Urinary bladder (tissue), 3 donors: ENCODE measurements at regions not wholly inside any gene's neighbourhood (a gene's known extent, or its start where the extent isn't known, plus 50 kb on each side); places are given as distances from the start of the nearest gene placed in this dataset.
"Not testable (repeated sequence)": the region's sequence is repeated elsewhere in the genome, so short reads cannot be mapped to it uniquely, and the experiment has no call there.

Experiments used
- DNase-seq: peaks from one replicate; pipeline ENCODE4 v3.0.0-alpha.2; 2015; ENCODE audit errors: extremely low spot score
- H3K27ac ChIP-seq: one replicate; pipeline ENCODE4 v1.5.1; 2013; ENCODE audit warnings: low read depth, mild to moderate bottlenecking, moderate library complexity
- H3K36me3 ChIP-seq: one replicate; pipeline ENCODE4 v1.6.1; 2013; ENCODE audit warnings: mild to moderate bottlenecking, moderate library complexity; ENCODE audit not compliant: insufficient read depth
- H3K4me1 ChIP-seq: one replicate; pipeline ENCODE4 v1.6.1; 2013; ENCODE audit warnings: mild to moderate bottlenecking, moderate library complexity; ENCODE audit not compliant: insufficient read depth
- H3K4me3 ChIP-seq: one replicate; pipeline ENCODE4 v1.5.1; 2013; ENCODE audit warnings: low read depth, low read length
- WGBS: extraction: QIAGEN DNeasy Blood & Tissue Kit; methylation state at CpG from one replicate; pipeline ENCODE4 v1.1.7; 2013; 5-methylcytosine and 5-hydroxymethylcytosine counted together
- donor health status: healthy with polysubstance abuse.
- donor health status: healthy.

- Histone ChIP-seq H3K36me3 (no peaks in the 10 kb centered on the region), H3K4me3 (no peak overlapping the region), H3K27ac (no peak overlapping the region), H3K4me1 (no peaks in the 10 kb centered on the region)
- whole genome bisulfite sequencing = 58% methylated on average over 1 of the region's 1 CpG
- no peak for DNase-seq
These were observed 680.3 kb upstream of the SEMA6D start for GRCh38 chr15:47037003-47037402.

GRCh38 chr15:47039225-47039624, 678.1 kb upstream of the SEMA6D start:
- no peak for DNase-seq
- Histone ChIP-seq H3K4me3 (no peak overlapping the region), H3K27ac (no peak overlapping the region), H3K36me3 (no peaks in the 10 kb centered on the region), H3K4me1 (no peaks in the 10 kb centered on the region)
- 90% methylated on average over 1 of the region's 1 CpG for WGBS

- Histone ChIP-seq H3K4me3 (no peak overlapping the region), H3K4me1 (no peaks in the 10 kb centered on the region), H3K36me3 (no peaks in the 10 kb centered on the region), H3K27ac (no peak overlapping the region)
- no peak for DNase-seq
- WGBS = 76% methylated on average over 1 of the region's 1 CpG
These were observed 676.0 kb upstream of the SEMA6D start for GRCh38 chr15:47041301-47041700.

GRCh38 chr15:47047981-47048380, 669.3 kb upstream of the SEMA6D start:
- H3K36me3 ChIP-seq, H3K4me3 ChIP-seq, H3K27ac ChIP-seq, DNase-seq, H3K4me1 ChIP-seq: not testable (repeated sequence)

- WGBS = 72% methylated on average over 7 of the region's 7 CpGs
- Histone ChIP-seq H3K27ac (no peak overlapping the region), H3K4me1 (no peaks in the 10 kb centered on the region), H3K36me3 (no peaks in the 10 kb centered on the region), H3K4me3 (no peak overlapping the region)
- DNase-seq = no peak
These were observed 650.9 kb upstream of the SEMA6D start for GRCh38 chr15:47066392-47066791.

GRCh38 chr15:47077846-47078245, 639.5 kb upstream of the SEMA6D start:
- not testable (repeated sequence) for H3K36me3 ChIP-seq, H3K4me3 ChIP-seq, DNase-seq, H3K27ac ChIP-seq, H3K4me1 ChIP-seq
- 46% methylated on average over 4 of the region's 4 CpGs for WGBS

GRCh38 chr15:47095833-47096232, 621.5 kb upstream of the SEMA6D start:
- Histone ChIP-seq H3K4me3 (no peak overlapping the region), H3K36me3 (no peaks in the 10 kb centered on the region), H3K4me1 (no peaks in the 10 kb centered on the region), H3K27ac (no peak overlapping the region)
- DNase-seq = no peak
- WGBS = 39% methylated on average over 2 of the region's 2 CpGs

- H3K4me3 ChIP-seq, H3K27ac ChIP-seq: not testable (repeated sequence)
These were observed 618.8 kb upstream of the SEMA6D start for GRCh38 chr15:47098526-47098925.

GRCh38 chr15:47099801-47100200, 617.5 kb upstream of the SEMA6D start:
- H3K4me3 ChIP-seq, H3K36me3 ChIP-seq, H3K4me1 ChIP-seq, DNase-seq, H3K27ac ChIP-seq: not testable (repeated sequence)
- 84% methylated on average over 6 of the region's 6 CpGs for WGBS

More at GRCh38 chr15:47098526-47098925, 618.8 kb upstream of the SEMA6D start:
- not testable (repeated sequence) for H3K4me1 ChIP-seq, H3K36me3 ChIP-seq, DNase-seq

GRCh38 chr15:47108800-47109199, 608.5 kb upstream of the SEMA6D start:
- WGBS = 83% methylated on average over 4 of the region's 4 CpGs
- not testable (repeated sequence) for H3K27ac ChIP-seq, DNase-seq, H3K4me1 ChIP-seq, H3K4me3 ChIP-seq, H3K36me3 ChIP-seq

GRCh38 chr15:47116698-47117097, 600.6 kb upstream of the SEMA6D start:
- Histone ChIP-seq H3K4me1 (no peaks in the 10 kb centered on the region), H3K4me3 (no peak overlapping the region), H3K27ac (no peak overlapping the region), H3K36me3 (no peaks in the 10 kb centered on the region)
- 94% methylated on average over 2 of the region's 2 CpGs for WGBS
- DNase-seq = no peak

GRCh38 chr15:47119349-47119748, 598.0 kb upstream of the SEMA6D start:
- H3K4me1 ChIP-seq = no peaks in the 10 kb centered on the region
- no peak for DNase-seq
- no peak overlapping the region for H3K27ac ChIP-seq
- no peaks in the 10 kb centered on the region for H3K36me3 ChIP-seq
- H3K4me3 ChIP-seq = no peak overlapping the region

GRCh38 chr15:47124430-47125102, 592.7 kb upstream of the SEMA6D start:
- Histone ChIP-seq H3K36me3 (no peaks in the 10 kb centered on the region), H3K4me1 (no peaks in the 10 kb centered on the region), H3K27ac (no peak overlapping the region), H3K4me3 (no peak overlapping the region)
- no peak for DNase-seq
- WGBS = 87% methylated on average over 3 of the region's 3 CpGs

GRCh38 chr15:47129033-47129432, 588.3 kb upstream of the SEMA6D start:
- DNase-seq = no peak
- H3K4me1 ChIP-seq = no peaks in the 10 kb centered on the region
- 89% methylated on average over 3 of the region's 3 CpGs for WGBS
- H3K36me3 ChIP-seq = no peaks in the 10 kb centered on the region
- H3K27ac ChIP-seq = no peak overlapping the region
- no peak overlapping the region for H3K4me3 ChIP-seq

GRCh38 chr15:47131450-47131849, 585.9 kb upstream of the SEMA6D start:
- 74% methylated on average over 3 of the region's 7 CpGs for WGBS
- not testable (repeated sequence) for H3K4me3 ChIP-seq, H3K36me3 ChIP-seq, DNase-seq, H3K27ac ChIP-seq, H3K4me1 ChIP-seq
